Activated T-helper 1 cell treated with anti-CD3 and anti-CD28 coated beads, Interleukin-12 subunit alpha, Interleukin-12 subunit beta, Interleukin-2, Interleukin-4 antibody, amounts not matched to agents 30 ng/mL and 10 ng/mL and 1 ng/mL, durations not matched to agents 14 hours and 24 hours and 36 hours (primary cell): ENCODE measurements at regions not wholly inside any gene's neighbourhood (a gene's known extent, or its start where the extent isn't known, plus 50 kb on each side); places are given as distances from the start of the nearest gene placed in this dataset.

Experiments used
- DNase-seq: peaks from one replicate; pipeline ENCODE4 v3.0.0; 2021; ENCODE audit warnings: low spot score
- H3K27ac Mint-ChIP-seq: one replicate; pipeline ENCODE4 v1.8.0; 2021; ENCODE audit warnings: mild to moderate bottlenecking, mixed read lengths
- H3K27me3 Mint-ChIP-seq: one replicate; pipeline ENCODE4 v1.8.0; 2022; ENCODE audit warnings: mild to moderate bottlenecking, moderate library complexity, mixed read lengths; ENCODE audit not compliant: insufficient read depth
- H3K36me3 Mint-ChIP-seq: one replicate; pipeline ENCODE4 v1.8.0; 2021; ENCODE audit warnings: low read depth, mixed read lengths
- H3K4me1 Mint-ChIP-seq: one replicate; pipeline ENCODE4 v1.8.0; 2021; ENCODE audit warnings: low read depth, mixed read lengths
- H3K4me3 Mint-ChIP-seq: one replicate; pipeline ENCODE4 v1.8.0; 2021; ENCODE audit warnings: mild to moderate bottlenecking, moderate library complexity, mixed read lengths
- H3K9me3 Mint-ChIP-seq: one replicate; pipeline ENCODE4 v1.8.0; 2021; ENCODE audit warnings: mixed read lengths
- intact Hi-C: fragments of 100-400 bp; cut with micrococcal nuclease; formaldehyde crosslinking; loops from one replicate; pipeline ENCODE4 v1.15.1; 2024

DNA sequence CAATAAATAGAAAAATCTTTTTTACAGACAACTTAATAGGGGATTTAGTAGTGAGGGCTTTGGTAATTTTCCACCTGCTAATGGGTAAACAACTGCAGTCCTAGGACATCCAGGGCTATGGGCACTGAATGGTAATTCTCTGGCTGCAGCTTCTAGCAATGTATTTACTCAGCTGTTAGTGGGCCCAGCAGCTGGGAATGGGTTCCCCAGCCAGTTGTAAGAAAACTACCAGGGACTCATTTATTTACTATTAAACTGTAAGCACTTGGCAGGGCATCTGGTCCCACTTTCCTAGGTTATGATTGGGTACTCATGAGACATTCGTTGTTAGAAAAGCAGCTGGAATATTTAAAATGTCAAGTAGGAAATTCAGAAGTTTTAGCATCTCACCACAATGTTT is 363.8 kb upstream of the TRIB2 start:
- Mint-ChIP-seq H3K4me3 (no peak overlapping the region), H3K36me3 (peaks cover 1% of the 10 kb centered on the region), H3K4me1 (no peaks in the 10 kb centered on the region), H3K27ac (no peak overlapping the region), H3K27me3 (peaks cover 8% of the 10 kb centered on the region), H3K9me3 (peaks cover 4% of the 10 kb centered on the region)
- DNase-seq: no peak
- intact Hi-C loops: no loop called here

DNA sequence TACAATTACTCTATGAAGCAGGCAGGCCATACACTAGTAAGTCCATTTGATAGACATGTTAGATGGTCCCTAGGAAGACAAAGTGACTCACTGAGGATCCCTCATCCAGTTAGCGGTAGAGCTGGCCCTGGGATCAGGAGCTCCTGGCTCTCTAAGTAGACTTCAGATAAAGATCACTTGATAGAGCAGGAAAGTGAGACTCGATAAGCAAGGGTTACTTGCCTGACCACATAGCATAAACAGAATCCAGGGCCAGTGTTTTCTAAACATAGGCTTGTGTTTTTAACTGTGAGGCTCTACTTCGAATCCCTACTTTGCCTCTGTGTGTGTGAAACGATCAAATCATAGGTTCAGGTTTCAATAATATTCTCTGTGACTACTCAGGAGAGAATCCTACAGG is 355.2 kb upstream of the TRIB2 start:
- Mint-ChIP-seq H3K9me3 (peaks cover 7% of the 10 kb centered on the region), H3K27ac (no peak overlapping the region), H3K4me1 (no peaks in the 10 kb centered on the region), H3K27me3 (peaks cover 3% of the 10 kb centered on the region), H3K36me3 (no peaks in the 10 kb centered on the region), H3K4me3 (no peak overlapping the region)
- DNase-seq: no peak
- intact Hi-C loops: no loop called here

- H3K4me3 Mint-ChIP-seq: no peak overlapping the region
- H3K36me3 Mint-ChIP-seq: no peaks in the 10 kb centered on the region
- intact Hi-C loops: no loop called here
- no peaks in the 10 kb centered on the region for H3K4me1 Mint-ChIP-seq
- no peak overlapping the region for H3K27ac Mint-ChIP-seq
- H3K27me3 Mint-ChIP-seq: peaks cover 3% of the 10 kb centered on the region
- no peak for DNase-seq
- H3K9me3 Mint-ChIP-seq: peaks cover 9% of the 10 kb centered on the region
Measured at GRCh38 chr2:12363138-12363537, 353.6 kb upstream of the TRIB2 start.

DNA sequence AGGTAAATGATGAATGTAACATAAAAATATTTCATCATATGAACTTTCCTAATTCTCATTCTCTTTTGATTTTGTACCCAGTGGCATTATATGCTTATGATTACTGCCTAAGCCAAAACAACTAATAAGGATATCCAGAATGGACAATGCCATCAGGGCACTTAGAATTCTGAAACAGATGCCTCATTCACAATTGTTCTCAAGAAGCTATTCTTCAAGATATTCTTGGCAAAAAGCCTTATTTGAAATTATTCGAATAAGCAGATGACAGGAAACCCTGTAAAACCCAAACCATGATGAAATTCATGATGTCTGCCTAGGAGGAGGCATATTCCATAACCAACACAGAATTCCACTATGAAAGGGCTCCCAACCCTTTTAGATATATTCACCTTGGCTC is 353.2 kb upstream of the TRIB2 start:
- H3K9me3 Mint-ChIP-seq: peaks cover 9% of the 10 kb centered on the region
- H3K4me1 Mint-ChIP-seq: no peaks in the 10 kb centered on the region
- peaks cover 3% of the 10 kb centered on the region for H3K27me3 Mint-ChIP-seq
- no peak overlapping the region for H3K27ac Mint-ChIP-seq
- no peak for DNase-seq
- H3K4me3 Mint-ChIP-seq: no peak overlapping the region
- intact Hi-C loops: no loop called here
- H3K36me3 Mint-ChIP-seq: no peaks in the 10 kb centered on the region

DNA sequence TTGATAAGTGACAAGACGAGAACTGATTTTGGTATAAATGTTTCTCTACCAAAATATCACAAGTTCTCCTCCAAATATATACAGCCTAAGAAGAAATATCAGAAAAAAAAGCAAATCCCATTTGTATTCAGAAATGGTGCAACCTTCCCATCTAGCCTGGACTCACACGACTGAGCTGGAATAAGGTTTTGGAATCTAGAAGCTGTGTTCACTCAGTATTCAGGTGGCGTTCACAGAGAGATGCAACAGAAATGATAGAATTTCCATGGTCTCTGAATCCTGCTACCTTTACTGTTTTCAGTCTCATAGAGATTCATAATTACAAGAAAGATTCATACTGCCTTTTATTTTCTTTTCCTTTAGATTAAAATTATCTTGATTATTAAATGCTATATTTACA is 347.2 kb upstream of the TRIB2 start:
- Mint-ChIP-seq H3K27ac (no peak overlapping the region), H3K27me3 (peaks cover 6% of the 10 kb centered on the region)

GRCh38 chr2:12376025-12376424 is 340.7 kb upstream of the TRIB2 start:
- H3K27me3 Mint-ChIP-seq: peaks cover 3% of the 10 kb centered on the region
- intact Hi-C loops: no loop called here
- peaks cover 9% of the 10 kb centered on the region for H3K4me1 Mint-ChIP-seq
- H3K36me3 Mint-ChIP-seq: no peaks in the 10 kb centered on the region
- H3K4me3 Mint-ChIP-seq: no peak overlapping the region
- no peak for DNase-seq
- no peak overlapping the region for H3K27ac Mint-ChIP-seq
- peaks cover 5% of the 10 kb centered on the region for H3K9me3 Mint-ChIP-seq

More for the DNA sequence above, 347.2 kb upstream of the TRIB2 start:
- intact Hi-C loops: no loop called here
- no peaks in the 10 kb centered on the region for H3K36me3 Mint-ChIP-seq
- H3K9me3 Mint-ChIP-seq: peaks cover 9% of the 10 kb centered on the region
- DNase-seq: no peak
- no peaks in the 10 kb centered on the region for H3K4me1 Mint-ChIP-seq
- no peak overlapping the region for H3K4me3 Mint-ChIP-seq

DNA sequence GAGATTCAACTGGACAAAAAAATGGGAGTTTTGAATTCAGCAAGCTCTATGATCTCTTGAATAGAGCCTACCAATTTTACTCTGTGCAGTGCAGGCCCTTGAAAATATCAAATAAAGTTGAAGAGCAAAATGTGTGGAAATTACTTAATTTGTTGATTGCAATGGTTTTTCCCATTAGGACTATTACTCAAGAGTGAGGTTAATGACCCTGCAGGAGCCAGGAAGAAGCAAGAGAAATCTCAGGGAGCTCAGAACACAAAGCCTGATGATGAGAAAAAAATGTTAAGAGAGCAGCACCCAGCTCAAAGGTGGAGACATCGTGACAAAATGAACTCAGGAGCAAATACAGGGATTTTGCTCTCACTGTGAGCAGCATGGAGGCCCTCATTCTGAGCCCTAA is 337.6 kb upstream of the TRIB2 start:
- H3K36me3 Mint-ChIP-seq: peaks cover 1% of the 10 kb centered on the region
- no peak overlapping the region for H3K27ac Mint-ChIP-seq
- DNase-seq: no peak
- intact Hi-C loops: no loop called here
- H3K27me3 Mint-ChIP-seq: peaks cover 7% of the 10 kb centered on the region
- no peak overlapping the region for H3K4me3 Mint-ChIP-seq
- H3K4me1 Mint-ChIP-seq: peaks cover 9% of the 10 kb centered on the region
- H3K9me3 Mint-ChIP-seq: peaks cover 5% of the 10 kb centered on the region

GRCh38 chr2:12381543-12382325 is 335.0 kb upstream of the TRIB2 start:
- H3K4me1 Mint-ChIP-seq: no peaks in the 10 kb centered on the region
- no peak overlapping the region for H3K4me3 Mint-ChIP-seq
- H3K27ac Mint-ChIP-seq: no peak overlapping the region
- DNase-seq: no peak
- intact Hi-C loops: no loop called here
- H3K9me3 Mint-ChIP-seq: peaks cover 5% of the 10 kb centered on the region
- H3K27me3 Mint-ChIP-seq: peaks cover 10% of the 10 kb centered on the region
- H3K36me3 Mint-ChIP-seq: peaks cover 1% of the 10 kb centered on the region

- Mint-ChIP-seq H3K27ac (no peak overlapping the region), H3K9me3 (peaks cover 5% of the 10 kb centered on the region), H3K4me1 (no peaks in the 10 kb centered on the region), H3K27me3 (peaks cover 14% of the 10 kb centered on the region), H3K36me3 (peaks cover 1% of the 10 kb centered on the region), H3K4me3 (no peak overlapping the region)
- intact Hi-C loops: no loop called here
- DNase-seq: no peak
Measured at GRCh38 chr2:12382366-12382765, 334.4 kb upstream of the TRIB2 start.

GRCh38 chr2:12389344-12390045 is 327.2 kb upstream of the TRIB2 start:
- H3K36me3 Mint-ChIP-seq: no peaks in the 10 kb centered on the region
- peaks cover 20% of the 10 kb centered on the region for H3K27me3 Mint-ChIP-seq
- H3K4me1 Mint-ChIP-seq: peaks cover under 1% of the 10 kb centered on the region
- no peak overlapping the region for H3K4me3 Mint-ChIP-seq
- H3K9me3 Mint-ChIP-seq: no peaks in the 10 kb centered on the region
- intact Hi-C loops: no loop called here
- H3K27ac Mint-ChIP-seq: no peak overlapping the region
- no peak for DNase-seq

GRCh38 chr2:12391116-12391515 is 325.6 kb upstream of the TRIB2 start:
- no peak for DNase-seq
- H3K4me1 Mint-ChIP-seq: peaks cover 7% of the 10 kb centered on the region
- no peak overlapping the region for H3K4me3 Mint-ChIP-seq
- H3K9me3 Mint-ChIP-seq: no peaks in the 10 kb centered on the region
- no peak overlapping the region for H3K27ac Mint-ChIP-seq
- peaks cover 20% of the 10 kb centered on the region for H3K27me3 Mint-ChIP-seq
- H3K36me3 Mint-ChIP-seq: no peaks in the 10 kb centered on the region
- intact Hi-C loops: no loop called here

DNA sequence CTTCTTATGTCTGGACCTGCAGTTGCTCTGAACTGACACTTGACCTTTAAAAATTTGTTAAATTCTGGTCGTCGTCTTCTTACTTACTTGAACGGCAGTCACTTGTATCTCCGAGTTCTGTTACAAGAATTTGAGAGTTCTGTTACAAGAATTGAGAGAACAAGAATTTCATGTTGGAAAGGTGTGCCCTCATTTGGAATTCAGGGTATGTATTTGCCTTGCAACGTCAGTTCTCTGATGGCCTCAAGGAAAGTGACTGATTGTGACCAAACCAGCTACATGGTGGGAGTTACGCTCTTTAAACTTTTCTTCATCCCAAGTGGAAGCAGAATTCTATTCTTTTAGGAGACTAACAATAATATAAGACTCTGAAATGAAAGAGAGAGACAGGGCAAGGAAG is 320.0 kb upstream of the TRIB2 start:
- Mint-ChIP-seq H3K27me3 (peaks cover 21% of the 10 kb centered on the region), H3K27ac (no peak overlapping the region)

GRCh38 chr2:12397854-12398253 is 318.9 kb upstream of the TRIB2 start:
- intact Hi-C loops: no loop called here
- DNase-seq: no peak
- H3K36me3 Mint-ChIP-seq: no peaks in the 10 kb centered on the region
- H3K4me1 Mint-ChIP-seq: peaks cover 7% of the 10 kb centered on the region
- peaks cover 8% of the 10 kb centered on the region for H3K9me3 Mint-ChIP-seq
- H3K27me3 Mint-ChIP-seq: peaks cover 21% of the 10 kb centered on the region
- no peak overlapping the region for H3K27ac Mint-ChIP-seq
- H3K4me3 Mint-ChIP-seq: no peak overlapping the region

More for the DNA sequence above, 320.0 kb upstream of the TRIB2 start:
- DNase-seq: no peak
- intact Hi-C loops: no loop called here
- H3K4me3 Mint-ChIP-seq: no peak overlapping the region
- H3K4me1 Mint-ChIP-seq: peaks cover 7% of the 10 kb centered on the region
- H3K9me3 Mint-ChIP-seq: peaks cover under 1% of the 10 kb centered on the region
- H3K36me3 Mint-ChIP-seq: no peaks in the 10 kb centered on the region
